DND-41 (cell line): ENCODE measurements at regions not wholly inside any gene's neighbourhood (a gene's known extent, or its start where the extent isn't known, plus 50 kb on each side); places are given as distances from the start of the nearest gene placed in this dataset.

Experiments used
- ATAC-seq: fragments of 200-7000 bp; cut with Tn5 transposase; 3 replicates; pipeline ENCODE4 v1.9.1; 2021; ENCODE audit warnings: low read depth; ENCODE audit not compliant: insufficient read depth
- DNase-seq: peaks from one replicate; pipeline ENCODE4 v3.0.0-alpha.2; 2020
- H2AFZ ChIP-seq: 2 replicates; pipeline ENCODE4 v1.6.0; 2012; ENCODE audit warnings: low read depth, low read length
- H3K27ac ChIP-seq: 2 replicates; pipeline ENCODE4 v1.5.1; 2012; ENCODE audit warnings: low read length, inconsistent platforms
- H3K27me3 ChIP-seq: fragments of 200-600 bp; sonication (generic); 2 replicates; pipeline ENCODE4 v1.6.0; 2012; ENCODE audit warnings: low read length, mild to moderate bottlenecking, inconsistent platforms; ENCODE audit not compliant: insufficient read depth, poor library complexity
- H3K36me3 ChIP-seq: 2 replicates; pipeline ENCODE4 v1.5.1; 2012; ENCODE audit warnings: low read length, inconsistent platforms; ENCODE audit not compliant: insufficient read depth
- H3K4me1 ChIP-seq: 2 replicates; pipeline ENCODE4 v1.5.1; 2012; ENCODE audit warnings: mild to moderate bottlenecking, low read length; ENCODE audit not compliant: insufficient read depth
- H3K4me2 ChIP-seq: 2 replicates; pipeline ENCODE4 v1.6.0; 2012; ENCODE audit warnings: mild to moderate bottlenecking, moderate library complexity, low read length, inconsistent platforms; ENCODE audit not compliant: insufficient read depth
- H3K4me3 ChIP-seq, 2 experiments: fragments of 200-600 bp in 1 of 2; shearing (Covaris generic) in 1 of 2; 2 replicates each; pipeline ENCODE4 v1.5.1; 2012 to 2016; ENCODE audit warnings: inconsistent platforms in 2 of 2, low read length in 2 of 2, mild to moderate bottlenecking in 2 of 2, low read depth in 1 of 2, moderate library complexity in 1 of 2
- H3K79me2 ChIP-seq: 2 replicates; pipeline ENCODE4 v1.6.0; 2012; ENCODE audit warnings: low read length, inconsistent platforms; ENCODE audit not compliant: insufficient read depth
- H3K9ac ChIP-seq: 2 replicates; pipeline ENCODE4 v1.6.0; 2012; ENCODE audit warnings: low read depth, mild to moderate bottlenecking, inconsistent platforms, low read length, moderate library complexity
- H3K9me3 ChIP-seq: 2 replicates; pipeline ENCODE4 v1.5.1; 2012; ENCODE audit warnings: low read length, moderate library complexity, mild to moderate bottlenecking, inconsistent platforms; ENCODE audit not compliant: insufficient read depth, severe bottlenecking
- H4K20me1 ChIP-seq: 2 replicates; pipeline ENCODE4 v1.6.0; 2012; ENCODE audit warnings: low read length; ENCODE audit not compliant: insufficient read depth
- EZH2 ChIP-seq: IDR thresholded peaks from 3 replicates; pipeline ENCODE4 v1.6.1; 2012; ENCODE audit warnings: borderline replicate concordance, low read depth, mild to moderate bottlenecking, moderate library complexity, low read length, inconsistent platforms; ENCODE audit not compliant: severe bottlenecking
- TF ChIP-seq, protein P1 (sequence below): IDR thresholded peaks from 2 replicates; pipeline ENCODE4 v1.5.1; 2012; ENCODE audit warnings: borderline replicate concordance, low read length, moderate library complexity, mild to moderate bottlenecking; ENCODE audit not compliant: poor library complexity, severe bottlenecking; ENCODE audit errors: extremely low read depth

DNA sequence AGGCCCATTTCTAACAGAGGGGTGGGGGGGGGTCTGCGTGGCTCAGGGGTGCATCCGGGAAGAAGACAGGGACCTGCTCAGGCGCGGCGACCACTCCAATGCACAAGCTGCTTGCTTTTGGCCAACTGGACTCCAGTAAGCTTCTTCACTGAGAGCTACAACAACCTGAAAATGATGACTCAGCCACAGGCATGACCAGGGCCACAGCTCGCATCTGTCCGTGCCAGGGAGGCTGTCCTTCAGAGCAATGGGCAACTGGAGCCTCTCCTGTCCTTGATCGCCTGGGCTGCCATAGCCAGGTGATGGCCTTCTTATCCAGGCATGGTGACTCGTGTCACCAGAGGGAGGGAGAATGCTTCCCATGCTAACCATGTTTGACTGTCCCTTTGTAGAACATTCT lies 81.6 kb upstream of the RNF32 start:
- Histone ChIP-seq H3K4me2 (no peak overlapping the region), H3K4me3 (no peak overlapping the region), H3K27me3 (peaks cover 10% of the 10 kb centered on the region), H3K79me2 (no peaks in the 10 kb centered on the region), H2AFZ (no peak overlapping the region), H3K9me3 (no peaks in the 10 kb centered on the region), H3K36me3 (no peaks in the 10 kb centered on the region), H3K27ac (no peak overlapping the region), H3K4me1 (no peaks in the 10 kb centered on the region), H3K9ac (no peak overlapping the region), H4K20me1 (no peaks in the 10 kb centered on the region)
- DNase-seq = no peak
- no peak for TF ChIP-seq EZH2
- TF ChIP-seq, protein P1, sequence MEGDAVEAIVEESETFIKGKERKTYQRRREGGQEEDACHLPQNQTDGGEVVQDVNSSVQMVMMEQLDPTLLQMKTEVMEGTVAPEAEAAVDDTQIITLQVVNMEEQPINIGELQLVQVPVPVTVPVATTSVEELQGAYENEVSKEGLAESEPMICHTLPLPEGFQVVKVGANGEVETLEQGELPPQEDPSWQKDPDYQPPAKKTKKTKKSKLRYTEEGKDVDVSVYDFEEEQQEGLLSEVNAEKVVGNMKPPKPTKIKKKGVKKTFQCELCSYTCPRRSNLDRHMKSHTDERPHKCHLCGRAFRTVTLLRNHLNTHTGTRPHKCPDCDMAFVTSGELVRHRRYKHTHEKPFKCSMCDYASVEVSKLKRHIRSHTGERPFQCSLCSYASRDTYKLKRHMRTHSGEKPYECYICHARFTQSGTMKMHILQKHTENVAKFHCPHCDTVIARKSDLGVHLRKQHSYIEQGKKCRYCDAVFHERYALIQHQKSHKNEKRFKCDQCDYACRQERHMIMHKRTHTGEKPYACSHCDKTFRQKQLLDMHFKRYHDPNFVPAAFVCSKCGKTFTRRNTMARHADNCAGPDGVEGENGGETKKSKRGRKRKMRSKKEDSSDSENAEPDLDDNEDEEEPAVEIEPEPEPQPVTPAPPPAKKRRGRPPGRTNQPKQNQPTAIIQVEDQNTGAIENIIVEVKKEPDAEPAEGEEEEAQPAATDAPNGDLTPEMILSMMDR = no peak
- no peak for ATAC-seq

DNA sequence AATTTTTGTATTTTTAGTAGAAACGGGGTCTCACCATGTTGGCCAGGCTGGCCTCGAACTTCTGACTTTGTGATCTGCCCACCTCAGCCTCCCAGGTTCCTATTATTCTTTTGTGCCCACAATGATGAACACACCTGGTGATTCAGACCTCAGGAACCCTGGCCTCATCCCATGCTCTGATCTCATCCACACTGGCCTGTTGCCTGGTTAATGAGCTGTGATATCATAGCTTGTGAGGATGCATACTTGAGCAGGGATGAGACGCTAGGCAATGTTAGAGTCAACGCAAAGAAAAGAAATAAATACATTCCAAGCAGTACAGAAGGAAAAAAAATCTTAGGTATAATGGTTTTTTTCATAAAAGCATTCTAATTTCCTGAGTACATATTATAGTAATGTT lies 82.4 kb upstream of the RNF32 start:
- Histone ChIP-seq H3K79me2 (no peaks in the 10 kb centered on the region), H2AFZ (no peak overlapping the region), H3K27me3 (peaks cover 10% of the 10 kb centered on the region), H3K36me3 (no peaks in the 10 kb centered on the region), H4K20me1 (no peaks in the 10 kb centered on the region), H3K4me3 (no peak overlapping the region), H3K9ac (no peak overlapping the region), H3K4me2 (no peak overlapping the region), H3K4me1 (no peaks in the 10 kb centered on the region), H3K9me3 (no peaks in the 10 kb centered on the region), H3K27ac (no peak overlapping the region)
- DNase-seq = no peak
- TF ChIP-seq EZH2 = no peak
- TF ChIP-seq, protein P1 = no peak
- ATAC-seq = no peak

DNA sequence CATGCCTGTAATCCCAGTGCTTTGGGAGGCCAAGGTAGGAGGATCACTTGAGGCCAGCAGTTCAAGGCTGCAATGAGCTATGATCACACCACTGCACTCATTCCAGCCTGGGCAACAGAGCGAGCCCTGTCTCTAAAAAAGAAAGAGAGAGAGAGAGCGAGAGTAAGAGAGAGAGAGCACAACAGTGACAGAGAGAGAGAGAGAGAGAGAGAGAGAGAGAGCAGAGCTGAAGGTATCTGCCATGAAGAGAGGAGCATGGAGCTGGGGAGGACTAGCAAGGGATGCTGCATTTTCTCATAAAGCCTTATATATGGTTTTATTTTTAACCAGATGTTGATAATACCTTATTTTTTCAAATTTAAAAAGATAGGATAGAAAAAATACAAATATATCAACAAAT lies 84.5 kb upstream of the RNF32 start:
- Histone ChIP-seq H3K9me3 (no peaks in the 10 kb centered on the region), H3K9ac (no peak overlapping the region), H3K27ac (no peak overlapping the region), H3K4me2 (no peak overlapping the region), H2AFZ (no peak overlapping the region), H4K20me1 (no peaks in the 10 kb centered on the region), H3K27me3 (peaks cover 5% of the 10 kb centered on the region), H3K36me3 (no peaks in the 10 kb centered on the region), H3K4me3 (no peak overlapping the region), H3K4me1 (no peaks in the 10 kb centered on the region), H3K79me2 (no peaks in the 10 kb centered on the region)
- ATAC-seq (no peak), DNase-seq (no peak)
- TF ChIP-seq, protein P1 = no peak
- no peak for TF ChIP-seq EZH2

DNA sequence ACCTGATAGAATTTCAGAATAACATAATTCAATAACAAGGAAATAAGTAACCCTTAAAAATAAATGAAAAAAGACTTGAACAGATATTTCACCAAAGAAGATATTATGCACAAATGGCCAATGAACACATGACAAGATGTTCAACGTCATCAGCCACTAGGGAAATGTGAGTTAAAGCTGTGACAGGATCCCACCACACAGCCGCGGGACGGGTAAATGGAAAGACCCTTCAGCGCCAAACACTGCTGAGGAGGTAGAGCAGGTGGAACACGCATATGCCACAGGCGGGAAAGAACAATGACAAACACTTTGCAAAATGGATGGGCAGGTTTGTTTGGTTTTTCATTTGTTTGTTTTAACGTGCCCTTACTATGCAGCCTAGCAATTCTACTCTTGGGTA lies 86.1 kb upstream of the RNF32 start:
- Histone ChIP-seq H2AFZ (no peak overlapping the region), H3K4me3 (no peak overlapping the region), H3K27ac (no peak overlapping the region), H3K4me1 (no peaks in the 10 kb centered on the region), H3K36me3 (no peaks in the 10 kb centered on the region), H3K4me2 (no peak overlapping the region), H3K9ac (no peak overlapping the region), H3K9me3 (no peaks in the 10 kb centered on the region), H3K27me3 (no peaks in the 10 kb centered on the region), H3K79me2 (no peaks in the 10 kb centered on the region), H4K20me1 (no peaks in the 10 kb centered on the region)
- ATAC-seq (no peak), DNase-seq (no peak)
- TF ChIP-seq, protein P1 = no peak
- TF ChIP-seq EZH2 = no peak
